WTC11 (cell line): ENCODE measurements at regions not wholly inside any gene's neighbourhood (a gene's known extent, or its start where the extent isn't known, plus 50 kb on each side); places are given as distances from the start of the nearest gene placed in this dataset.

Experiments used
- ATAC-seq: fragments of 200-7000 bp; cut with Tn5 transposase; 2 replicates; pipeline ENCODE4 v1.10.0; 2021; ENCODE audit warnings: mild to moderate bottlenecking, moderate library complexity
- CTCF ChIA-PET: fragments of 300-600 bp; sonication (Branson Sonifier 250); formaldehyde crosslinking; loops from one replicate; lab custom pipeline; 2021; ENCODE audit warnings: antibody characterized with exemption; lab: Charles Lee
- POLR2A ChIA-PET: fragments of 350-600 bp; sonication (Branson Sonifier 250); formaldehyde crosslinking; loops from one replicate; lab custom pipeline; 2021; ENCODE audit warnings: antibody characterized with exemption; lab: Charles Lee
- DNase-seq: peaks from one replicate; pipeline ENCODE4 v3.0.0; 2021; ENCODE audit warnings: low spot score
- H3K27ac Mint-ChIP-seq: 2 replicates; pipeline ENCODE4 v1.8.0; 2021; ENCODE audit warnings: mixed read lengths
- H3K27me3 Mint-ChIP-seq: 2 replicates; pipeline ENCODE4 v1.8.0; 2021; ENCODE audit warnings: low read depth, mild to moderate bottlenecking, moderate library complexity, mixed read lengths
- H3K36me3 Mint-ChIP-seq: 2 replicates; pipeline ENCODE4 v1.8.0; 2021; ENCODE audit warnings: mixed read lengths
- H3K4me1 Mint-ChIP-seq: 2 replicates; pipeline ENCODE4 v1.8.0; 2022; ENCODE audit warnings: mixed read lengths
- H3K4me3 Mint-ChIP-seq: 2 replicates; pipeline ENCODE4 v1.8.0; 2021; ENCODE audit warnings: mild to moderate bottlenecking, moderate library complexity, mixed read lengths
- H3K9me3 Mint-ChIP-seq: 2 replicates; pipeline ENCODE4 v1.8.0; 2021; ENCODE audit warnings: mixed read lengths
- AFF4 ChIP-seq: sonication (generic); formaldehyde crosslinking; IDR thresholded peaks from 2 replicates; pipeline ENCODE4 v1.8.1; 2023; ENCODE audit warnings: mild to moderate bottlenecking, missing genetic modification reagents, borderline replicate concordance
- AR ChIP-seq: fragments of 250-450 bp; sonication (Bioruptor Pico); IDR thresholded peaks from 2 replicates; pipeline ENCODE4 v1.9.0; 2021; ENCODE audit warnings: mild to moderate bottlenecking
- ATF6 ChIP-seq: sonication (generic); formaldehyde crosslinking; IDR thresholded peaks from 2 replicates; pipeline ENCODE4 v1.8.1; 2023; ENCODE audit warnings: mild to moderate bottlenecking, missing genetic modification reagents
- CREB1 ChIP-seq: sonication (generic); formaldehyde crosslinking; IDR thresholded peaks from 2 replicates; pipeline ENCODE4 v1.8.0; 2023; ENCODE audit warnings: mild to moderate bottlenecking, missing genetic modification reagents
- E2F4 ChIP-seq: sonication (generic); formaldehyde crosslinking; IDR thresholded peaks from 2 replicates; pipeline ENCODE4 v1.8.1; 2022; ENCODE audit warnings: low read depth, mild to moderate bottlenecking, moderate library complexity, missing genetic modification reagents, borderline replicate concordance
- ESRRA ChIP-seq: sonication (generic); formaldehyde crosslinking; IDR thresholded peaks from 2 replicates; pipeline ENCODE4 v1.8.1; 2022; ENCODE audit warnings: mild to moderate bottlenecking, missing genetic modification reagents, borderline replicate concordance
- FOXP4 ChIP-seq: sonication (generic); formaldehyde crosslinking; IDR thresholded peaks from 2 replicates; pipeline ENCODE4 v1.8.0; 2022; ENCODE audit warnings: mild to moderate bottlenecking, missing genetic modification reagents
- GABPB1 ChIP-seq: sonication (generic); formaldehyde crosslinking; IDR thresholded peaks from 2 replicates; pipeline ENCODE4 v1.8.1; 2023; ENCODE audit warnings: mild to moderate bottlenecking, missing genetic modification reagents
- IRF1 ChIP-seq: sonication (generic); formaldehyde crosslinking; IDR thresholded peaks from 2 replicates; pipeline ENCODE4 v1.8.0; 2023; ENCODE audit warnings: missing genetic modification reagents
- PRDM15 ChIP-seq: sonication (generic); formaldehyde crosslinking; IDR thresholded peaks from 2 replicates; pipeline ENCODE4 v1.8.0; 2022; ENCODE audit warnings: missing genetic modification reagents
- SMAD4 ChIP-seq: sonication (generic); formaldehyde crosslinking; IDR thresholded peaks from 2 replicates; pipeline ENCODE4 v1.8.0; 2022; ENCODE audit warnings: mild to moderate bottlenecking, missing genetic modification reagents
- SOX15 ChIP-seq: fragments of 250-450 bp; sonication (Bioruptor Pico); IDR thresholded peaks from 2 replicates; pipeline ENCODE4 v1.9.0; 2021; ENCODE audit warnings: mild to moderate bottlenecking
- ZNF425 ChIP-seq: fragments of 250-450 bp; sonication (Bioruptor Pico); conservative IDR thresholded peaks from 2 replicates; pipeline ENCODE4 v1.9.0; 2021; ENCODE audit warnings: mild to moderate bottlenecking

GRCh38 chr13:50580684-50581305 is 262.7 kb downstream of the DLEU7 start:
- Mint-ChIP-seq H3K36me3 (no peaks in the 10 kb centered on the region), H3K4me1 (peaks cover 23% of the 10 kb centered on the region), H3K9me3 (no peaks in the 10 kb centered on the region; the same call in 1 of the 2 replicates)
- POLR2A ChIA-PET, result no interaction called here
- TF ChIP-seq E2F4, result no peak
- no peak for TF ChIP-seq AFF4
- TF ChIP-seq ZNF425 (CRISPR knock-in tag), result no peak
- TF ChIP-seq IRF1 (CRISPR knock-in tag), result no peak
- no peak for TF ChIP-seq GABPB1
- TF ChIP-seq ESRRA, result no peak
- TF ChIP-seq, all 79 proteins: peak for 0
- ATAC-seq (no peak), DNase-seq (no peak)
- CTCF ChIA-PET, result no interaction called here
- no peak overlapping the region for H3K4me3 Mint-ChIP-seq
- no peak overlapping the region for H3K27ac Mint-ChIP-seq
- H3K27me3 Mint-ChIP-seq, result no peaks in the 10 kb centered on the region

GRCh38 chr13:50581586-50582196 is 261.8 kb downstream of the DLEU7 start:
- ATAC-seq, result no peak
- no peak overlapping the region for H3K27ac Mint-ChIP-seq
- H3K4me1 Mint-ChIP-seq, result peaks cover 23% of the 10 kb centered on the region
- no peak overlapping the region for H3K4me3 Mint-ChIP-seq
- ChIA-PET CTCF (no interaction called here), POLR2A (no interaction called here)
- no peaks in the 10 kb centered on the region for H3K27me3 Mint-ChIP-seq
- no peaks in the 10 kb centered on the region; the same call in 1 of the 2 replicates for H3K9me3 Mint-ChIP-seq
- H3K36me3 Mint-ChIP-seq, result no peaks in the 10 kb centered on the region
- DNase-seq, result no peak
- no peak for TF ChIP-seq CREB1
- TF ChIP-seq ATF6 (CRISPR knock-in tag), result no peak
- no peak for TF ChIP-seq SMAD4 (CRISPR knock-in tag)
- TF ChIP-seq AR, result no peak
- TF ChIP-seq PRDM15 (CRISPR knock-in tag), result no peak
- TF ChIP-seq SOX15 (CRISPR knock-in tag), result no peak
- no peak for TF ChIP-seq FOXP4 (CRISPR knock-in tag)
